D341Med (cell line): ENCODE measurements at regions not wholly inside any gene's neighbourhood (a gene's known extent, or its start where the extent isn't known, plus 50 kb on each side); places are given as distances from the start of the nearest gene placed in this dataset.
A peak's percentile ranks its signal among the peaks of the same experiment; 100 is the strongest.
"Not testable (repeated sequence)": the region's sequence is repeated elsewhere in the genome, so short reads cannot be mapped to it uniquely, and the experiment has no call there.

Experiments used
- DNase-seq: peaks from one replicate; pipeline ENCODE4 v3.0.0; 2012; ENCODE audit warnings: low spot score

DNA sequence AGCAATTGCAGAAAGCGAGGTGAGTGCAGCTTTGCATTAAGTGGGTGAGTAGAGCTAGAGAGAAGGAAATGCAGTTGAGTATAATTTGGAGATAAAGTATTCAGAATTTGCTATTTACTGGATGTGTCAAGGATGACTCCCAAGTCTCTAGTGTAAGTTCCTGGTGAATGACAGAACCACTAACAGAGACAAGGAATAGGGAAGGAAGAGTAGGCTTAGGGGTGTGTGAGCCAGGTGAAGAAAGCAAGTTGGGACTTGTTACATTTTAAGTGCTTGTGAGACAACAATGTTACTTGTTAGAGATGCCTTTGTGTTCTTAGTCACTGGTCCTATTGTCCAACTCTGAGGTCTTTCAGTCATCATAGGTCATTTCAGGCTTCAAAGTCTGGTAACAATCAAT is 70.8 kb downstream of the TBC1D26 start:
- not testable (repeated sequence) for DNase-seq

DNA sequence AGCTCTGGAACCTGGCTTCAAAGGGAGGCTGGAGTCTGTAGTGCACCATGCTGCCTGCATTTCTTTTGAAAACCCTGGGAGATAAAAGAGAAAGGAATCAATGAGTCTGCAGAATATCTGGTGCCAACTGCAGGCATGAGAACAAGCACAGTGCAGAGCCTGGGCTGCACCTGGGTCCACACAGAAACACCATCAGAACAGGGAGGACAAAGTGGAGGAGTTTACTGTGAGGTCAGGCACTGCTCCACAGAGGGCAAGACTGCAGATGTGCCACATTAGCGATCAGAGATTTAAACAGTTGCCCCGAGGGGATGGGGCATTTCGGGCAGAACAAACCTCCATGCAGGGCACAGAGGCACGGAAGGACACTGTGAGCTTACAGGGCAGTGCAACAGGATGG is 74.7 kb downstream of the TBC1D26 start:
- DNase-seq = not testable (repeated sequence)

DNA sequence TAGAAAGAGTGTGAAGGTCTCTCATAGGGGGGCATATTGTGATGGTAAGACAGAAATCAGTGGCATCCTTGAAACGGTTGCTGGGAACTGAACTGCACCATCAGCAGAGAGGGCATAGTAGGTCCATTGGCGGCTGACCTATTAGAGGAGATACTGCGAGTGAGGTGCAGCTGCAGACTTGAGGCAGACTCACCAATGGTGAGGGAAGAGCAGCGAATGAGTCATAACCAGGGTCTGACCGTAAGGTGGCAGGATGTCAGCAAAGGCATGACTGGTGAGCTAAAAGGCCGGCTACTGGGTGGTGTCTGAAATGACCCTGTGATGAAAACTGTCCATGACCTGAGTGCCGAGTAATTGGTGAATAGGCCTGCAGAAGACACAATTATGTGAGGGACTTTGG is 81.3 kb downstream of the TBC1D26 start:
- DNase-seq = not testable (repeated sequence)

DNA sequence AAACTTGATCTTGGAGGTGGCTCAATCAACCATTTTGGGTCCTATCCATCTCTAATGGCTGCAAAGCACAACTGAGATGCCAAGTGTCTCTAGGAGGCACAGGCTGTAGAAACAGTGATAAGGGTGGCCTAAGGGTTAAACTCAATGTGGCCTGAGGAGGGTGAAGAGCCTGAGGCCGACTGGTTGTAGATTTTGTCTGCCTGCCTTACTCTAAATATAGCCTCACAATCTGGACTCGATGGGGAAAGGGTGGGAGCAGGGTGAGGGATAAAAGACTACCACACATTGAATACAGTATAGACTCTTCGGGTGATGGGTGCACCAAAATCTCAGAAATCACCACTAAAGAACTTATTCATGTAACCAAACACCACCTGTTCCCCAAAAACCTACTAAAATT is 81.9 kb downstream of the TBC1D26 start:
- DNase-seq = not testable (repeated sequence)

DNA sequence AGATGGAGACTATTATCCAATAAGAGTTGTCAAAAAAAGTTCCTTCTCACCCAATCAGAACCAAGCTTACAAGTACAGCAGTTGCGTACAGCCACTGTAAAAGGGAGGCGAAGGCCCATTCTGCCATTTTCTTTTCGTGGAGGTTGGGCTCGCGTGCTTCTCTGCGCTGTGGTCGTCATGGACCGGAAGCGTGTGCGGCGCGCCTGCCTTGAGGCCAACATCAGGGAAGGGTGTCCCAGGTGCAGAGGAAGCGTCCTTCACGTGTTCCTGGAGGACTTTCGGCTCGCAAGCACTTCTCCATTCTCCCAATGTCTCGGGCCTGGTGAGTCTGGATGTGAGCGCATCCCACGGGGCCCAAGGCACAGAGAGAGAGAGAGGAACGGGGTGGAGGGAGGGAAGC is 85.8 kb downstream of the TBC1D26 start:
- not testable (repeated sequence) for DNase-seq

DNA sequence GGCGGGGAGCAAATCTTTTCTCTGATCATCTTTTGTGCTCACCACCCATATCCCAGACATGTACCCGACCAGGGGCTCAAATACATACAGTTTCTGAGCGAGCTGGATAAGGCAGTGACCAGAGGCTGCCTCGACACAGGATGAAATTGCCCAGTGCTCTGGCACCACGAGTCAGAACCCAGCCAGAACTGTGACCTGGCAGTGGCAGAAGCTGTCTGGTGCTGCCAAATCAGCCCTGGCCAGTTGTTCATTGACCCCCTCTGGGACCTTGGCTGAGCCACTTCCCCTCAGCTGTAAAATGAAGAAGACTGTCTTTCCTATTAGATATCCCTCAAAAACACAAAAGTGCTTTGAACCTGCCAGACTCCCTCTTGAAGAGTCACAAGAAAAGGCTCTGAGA is 90.2 kb downstream of the TBC1D26 start:
- not testable (repeated sequence) for DNase-seq

DNA sequence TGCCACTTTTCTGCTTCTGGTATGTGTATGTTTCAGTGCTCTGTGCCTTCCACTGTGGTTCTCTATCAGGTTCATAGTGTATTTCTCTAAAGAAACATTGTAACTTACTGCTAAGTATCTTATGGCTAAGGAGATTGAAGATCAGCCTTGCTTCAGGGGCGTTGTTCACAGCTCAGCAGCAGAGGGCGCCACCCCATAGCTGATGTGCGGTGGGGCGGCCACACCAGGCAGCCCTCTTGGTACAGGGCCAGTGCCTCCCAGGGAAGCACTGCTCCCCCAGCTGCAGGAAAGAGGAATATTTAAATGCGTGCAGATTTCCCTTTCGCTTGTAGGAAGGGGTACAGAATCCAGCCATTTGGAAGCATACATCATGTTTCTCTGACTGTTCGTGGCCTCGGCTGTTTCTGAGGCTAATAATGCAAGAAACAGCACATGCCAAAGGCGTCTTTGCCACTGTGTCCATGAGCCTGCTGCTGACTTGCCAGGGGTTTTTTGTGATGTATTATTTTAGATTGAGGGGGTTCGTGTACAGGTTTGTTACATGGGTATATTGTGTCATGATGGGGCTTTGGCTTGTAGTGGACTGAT is 96.7 kb downstream of the TBC1D26 start:
- peak; percentile 31 for DNase-seq

DNA sequence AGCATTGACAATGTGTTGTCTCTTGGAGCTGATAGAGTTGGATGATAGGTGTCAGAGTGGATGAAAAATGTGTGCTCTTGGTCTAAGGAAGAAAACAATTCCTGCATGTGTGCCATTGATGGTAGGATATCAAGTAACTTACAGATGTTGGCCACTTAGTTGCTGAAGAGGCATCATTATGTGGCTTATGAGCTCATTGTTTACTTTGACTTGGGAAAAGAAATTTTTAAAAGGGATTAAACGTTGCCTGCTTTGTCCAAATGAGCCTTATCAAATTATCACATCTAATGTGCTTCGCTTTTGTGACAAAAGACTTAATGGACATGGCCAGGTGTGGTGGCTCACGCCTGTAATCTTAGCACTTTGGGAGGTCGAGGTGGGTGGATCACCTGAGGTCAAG is 98.1 kb downstream of the TBC1D26 start:
- not testable (repeated sequence) for DNase-seq

DNA sequence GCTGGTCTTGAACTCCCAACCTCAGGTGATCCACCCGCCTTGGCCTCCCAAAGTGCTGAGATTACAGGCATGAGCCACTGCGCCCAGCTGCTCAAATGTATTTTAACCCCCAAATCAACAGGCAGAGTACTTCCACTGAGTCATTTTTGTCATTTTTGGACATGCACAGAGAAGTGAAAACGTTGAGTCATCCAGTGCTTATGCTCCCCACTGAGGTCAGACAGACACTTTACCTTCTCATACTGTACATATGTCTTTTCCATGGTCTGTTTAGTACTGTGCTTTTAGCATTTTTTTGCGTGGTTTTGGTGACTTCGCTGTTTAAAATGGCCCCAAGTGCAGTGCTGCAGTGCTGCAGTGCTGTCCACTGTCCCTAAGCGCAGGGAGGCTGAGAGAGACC is 99.1 kb downstream of the TBC1D26 start:
- not testable (repeated sequence) for DNase-seq

DNA sequence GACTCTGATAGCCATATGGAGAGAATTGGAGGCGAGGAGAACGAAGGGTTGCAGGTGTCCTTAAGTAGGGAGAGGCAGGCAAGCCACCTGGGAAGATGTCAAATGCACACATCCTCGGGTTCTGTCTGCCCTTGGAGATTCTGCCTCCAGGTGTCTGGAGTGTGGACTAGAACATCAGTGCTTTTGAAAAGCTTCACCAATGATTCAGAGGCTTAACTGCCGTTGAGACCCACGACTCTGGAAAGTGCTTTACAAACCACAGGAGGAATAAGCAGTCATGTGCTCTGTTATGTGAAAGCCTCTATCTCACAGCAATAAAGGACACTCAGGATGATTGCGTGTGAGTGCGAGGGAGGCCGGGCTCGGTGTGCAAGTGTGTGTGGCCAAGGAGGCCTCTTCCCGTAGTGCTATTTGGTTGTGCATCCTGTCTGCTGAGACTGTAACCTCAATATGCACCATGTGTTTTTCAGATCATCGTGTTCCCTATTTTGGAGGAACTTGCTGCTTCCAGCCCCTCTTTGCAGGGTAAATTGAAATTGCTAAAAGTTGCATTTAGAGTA is 100.9 kb downstream of the TBC1D26 start:
- not testable (repeated sequence) for DNase-seq

DNA sequence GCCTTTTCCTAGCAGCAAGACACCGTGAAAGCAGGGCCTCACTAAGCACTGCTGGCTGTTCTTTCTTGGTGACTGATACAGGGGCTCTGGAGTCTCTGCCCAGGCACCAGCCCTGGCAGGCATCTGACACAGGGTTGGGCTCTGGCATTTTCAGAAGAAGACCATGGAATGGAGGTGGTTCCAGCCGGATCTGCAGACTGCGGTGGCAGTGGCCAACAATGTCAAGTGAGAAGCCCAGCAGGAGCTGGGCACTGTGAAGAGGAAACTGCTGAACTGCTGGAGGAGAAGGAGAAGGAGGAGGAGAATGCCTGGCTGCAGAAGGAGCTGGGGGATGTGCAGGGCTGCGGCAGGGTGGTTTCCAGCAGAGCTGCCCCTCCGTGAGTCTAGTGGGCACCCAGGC is 101.8 kb downstream of the TBC1D26 start:
- not testable (repeated sequence) for DNase-seq

DNA sequence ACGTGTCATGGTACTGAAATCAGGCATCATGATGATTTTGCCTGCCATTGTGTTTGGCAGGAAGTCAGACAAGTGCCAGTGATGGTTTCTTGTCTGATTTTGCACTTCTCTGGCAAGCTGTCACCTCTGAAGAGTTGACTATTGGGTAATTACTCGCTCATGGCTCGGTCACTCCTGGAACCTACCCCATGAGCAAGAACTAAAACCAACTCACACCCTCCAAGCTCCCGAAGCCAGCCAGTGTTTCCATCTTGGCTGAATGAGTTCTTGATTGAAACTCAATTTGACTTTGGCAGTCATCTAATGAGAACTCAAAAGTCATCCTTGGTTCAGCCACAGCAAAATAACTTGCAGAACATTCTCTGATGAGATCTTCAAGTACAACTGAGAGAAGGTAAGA is 103.4 kb downstream of the TBC1D26 start:
- DNase-seq = not testable (repeated sequence)

DNA sequence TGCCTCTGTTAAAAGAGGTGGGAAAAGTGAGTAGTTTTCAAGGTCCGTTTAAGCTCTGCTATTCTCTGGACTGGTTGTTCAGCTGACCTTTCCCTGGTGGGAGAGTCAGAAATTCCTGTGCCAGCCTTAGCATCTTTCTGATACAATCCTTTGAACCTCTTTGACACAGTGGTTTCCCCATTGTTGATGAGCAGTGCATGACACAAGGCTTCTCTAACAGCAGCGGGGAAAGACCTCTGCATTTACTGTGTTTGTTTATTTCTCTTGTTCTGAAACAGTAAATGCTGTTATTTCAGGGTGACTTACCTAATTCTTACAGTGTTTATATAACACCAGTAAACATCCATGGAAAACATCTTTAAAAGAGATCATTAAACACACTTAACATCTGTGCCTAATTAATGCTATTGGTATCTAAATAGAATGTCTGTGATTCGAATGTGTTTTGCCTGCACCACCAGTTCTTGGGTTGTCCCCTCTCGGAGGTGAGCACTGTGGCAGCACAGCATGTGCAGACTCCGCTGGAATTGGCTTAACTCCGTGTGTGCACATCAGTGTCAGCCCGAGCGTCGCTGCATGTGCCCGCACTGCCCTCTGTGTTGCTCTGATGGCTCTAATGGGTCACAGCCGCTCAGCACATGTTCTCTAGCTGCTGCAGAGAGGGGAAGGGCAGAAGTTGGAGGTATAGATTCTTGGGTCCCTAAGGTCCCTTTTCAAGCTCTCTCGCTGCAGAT is 104.3 kb downstream of the TBC1D26 start:
- DNase-seq = not testable (repeated sequence)

DNA sequence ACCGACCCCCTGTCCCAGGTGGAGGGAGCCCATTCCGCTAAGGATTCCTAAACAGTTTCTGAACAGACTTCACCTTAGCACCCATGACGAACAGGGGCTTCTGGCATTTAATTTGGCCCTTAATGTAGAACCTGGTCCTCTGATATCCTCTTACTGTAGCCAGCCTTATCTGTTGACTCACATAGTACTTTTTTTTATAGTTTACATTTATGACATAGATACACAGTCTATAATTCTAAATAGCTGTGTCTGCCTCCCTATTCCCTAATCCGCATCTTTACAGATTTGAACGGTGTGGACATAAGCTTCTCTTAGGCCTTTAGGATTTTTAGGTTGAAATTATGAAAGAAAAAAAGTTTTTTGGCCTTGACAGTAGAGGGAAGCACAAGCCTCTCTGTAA is 104.9 kb downstream of the TBC1D26 start:
- DNase-seq = not testable (repeated sequence)

DNA sequence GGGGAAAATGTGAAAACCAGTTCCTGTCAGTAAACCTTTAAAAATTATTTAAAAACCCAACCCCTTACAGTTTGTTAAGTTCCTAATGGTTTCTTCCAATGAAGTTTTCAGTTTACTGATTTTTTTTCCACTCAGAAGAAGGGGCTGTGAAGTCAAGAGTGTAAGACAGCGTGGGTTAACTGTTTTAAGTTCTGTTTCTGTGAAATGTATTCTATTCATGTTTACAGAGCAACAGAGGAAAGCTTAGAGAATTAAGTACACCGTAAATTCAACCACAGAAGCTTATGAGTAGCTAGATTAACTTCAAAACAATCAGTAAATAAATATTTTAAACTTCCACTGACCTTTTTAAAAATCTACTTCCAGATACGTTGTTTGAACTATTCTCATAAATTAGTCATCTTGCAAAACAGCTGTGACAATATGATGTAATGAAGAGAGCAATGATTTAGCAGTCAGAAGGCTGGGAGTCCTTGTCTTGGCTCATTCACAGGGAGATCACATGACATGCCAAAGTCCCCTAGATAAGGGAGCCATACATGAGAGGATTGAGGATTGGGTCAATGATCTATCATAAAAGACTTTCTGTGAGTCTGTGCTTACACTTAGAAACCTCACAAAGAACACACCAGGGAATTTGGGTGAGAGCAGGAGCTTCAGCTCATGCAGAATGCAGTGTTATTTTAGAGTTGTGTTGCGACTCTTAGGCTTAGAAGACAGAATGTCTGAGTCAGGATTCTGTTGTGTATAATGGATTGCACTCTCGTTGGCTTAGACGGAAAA is 97.3 kb upstream of the ADORA2B start:
- not testable (repeated sequence) for DNase-seq

DNA sequence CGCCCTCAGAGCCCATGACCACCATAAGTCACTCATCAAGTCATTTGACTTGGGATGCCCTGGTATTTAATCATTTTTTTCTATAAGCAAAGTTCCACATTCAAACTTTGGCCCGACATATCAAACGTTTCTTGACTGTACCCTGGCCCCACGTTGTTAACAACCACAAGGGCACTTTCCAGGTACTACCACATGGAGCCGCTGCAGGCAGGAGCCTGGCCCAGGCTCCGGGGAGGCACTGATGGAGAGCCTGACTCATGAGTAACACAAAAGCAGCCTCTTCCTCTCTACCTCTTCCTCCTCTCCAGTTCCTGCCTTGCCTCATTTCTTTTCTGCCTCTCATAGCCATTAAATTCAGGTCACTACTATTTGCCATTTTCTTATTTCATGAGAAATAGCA is 95.9 kb upstream of the ADORA2B start:
- DNase-seq = peak; percentile 24

DNA sequence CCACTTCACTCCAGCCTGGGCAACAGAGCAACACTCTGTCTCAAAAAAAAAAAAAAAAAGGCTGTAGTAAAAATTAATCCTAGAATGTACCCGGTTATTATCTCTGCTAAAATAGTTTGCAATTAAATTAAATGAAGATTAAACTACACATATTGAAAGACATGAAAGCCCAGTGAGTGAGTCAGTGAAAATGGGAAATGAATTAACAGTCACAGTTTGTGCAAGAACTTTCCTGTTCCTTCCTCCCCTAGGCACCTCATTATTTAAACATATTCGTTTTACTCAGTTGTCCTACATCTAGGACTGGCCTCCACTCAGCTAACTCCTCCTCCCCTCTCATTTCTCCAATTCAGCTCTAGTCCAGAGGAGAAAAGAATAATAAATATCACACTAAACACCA is 94.9 kb upstream of the ADORA2B start:
- DNase-seq = not testable (repeated sequence)

DNA sequence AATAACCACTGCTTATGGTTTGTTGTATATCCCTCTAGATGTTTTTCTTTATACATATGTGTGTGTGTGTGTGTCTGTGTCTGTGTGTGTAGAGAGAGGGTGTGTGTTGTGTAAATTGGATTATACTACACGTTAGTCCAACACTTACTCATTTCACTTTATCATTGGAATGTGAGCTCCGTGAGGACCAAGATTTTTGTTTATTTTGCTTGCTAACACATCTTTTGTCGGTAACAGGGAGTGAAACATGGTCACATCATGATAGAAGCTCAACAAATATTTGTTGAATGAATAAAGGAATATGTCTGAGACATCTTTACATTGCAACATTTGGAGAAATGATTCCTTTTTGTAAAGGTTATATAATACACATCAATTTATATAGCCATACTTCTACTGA is 94.2 kb upstream of the ADORA2B start:
- not testable (repeated sequence) for DNase-seq

DNA sequence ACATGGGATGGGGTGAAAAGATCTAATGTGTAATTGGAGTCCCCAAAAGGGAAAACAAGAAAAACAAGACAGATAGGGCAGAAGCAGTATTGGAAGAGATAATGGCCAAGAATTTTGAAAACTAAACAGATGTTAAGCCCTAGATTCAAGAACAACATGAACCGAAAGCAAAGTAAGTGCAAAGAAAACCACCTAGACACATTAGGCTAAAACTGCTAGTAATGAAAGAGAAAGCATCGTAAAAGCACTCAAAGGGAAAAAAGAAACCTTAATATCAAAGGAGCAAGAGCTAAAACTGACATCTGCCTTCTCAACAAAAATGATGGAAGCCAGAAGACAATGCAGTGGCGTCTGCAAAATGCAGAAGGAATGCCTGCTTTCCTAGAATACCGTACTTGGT is 92.1 kb upstream of the ADORA2B start:
- not testable (repeated sequence) for DNase-seq

DNA sequence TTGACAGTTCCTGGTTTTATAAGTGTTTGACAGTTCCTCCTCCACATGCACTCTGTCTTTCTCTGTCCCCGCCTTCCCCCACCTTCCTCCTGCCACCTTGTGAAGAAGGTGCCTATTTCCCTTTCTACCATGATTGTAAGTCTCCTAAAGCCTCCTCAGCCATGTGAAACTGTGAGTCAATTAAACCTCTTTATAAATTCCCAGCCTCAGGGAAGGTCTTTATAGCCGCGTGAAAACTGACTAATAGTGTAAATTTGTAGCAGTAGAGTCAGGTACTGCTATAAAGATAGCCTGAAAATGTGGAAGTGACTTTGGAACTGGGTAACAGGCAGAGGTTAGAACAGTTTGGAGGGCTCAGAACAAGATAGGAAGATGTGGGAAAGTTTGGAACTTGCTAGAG is 88.7 kb upstream of the ADORA2B start:
- DNase-seq = not testable (repeated sequence)

DNA sequence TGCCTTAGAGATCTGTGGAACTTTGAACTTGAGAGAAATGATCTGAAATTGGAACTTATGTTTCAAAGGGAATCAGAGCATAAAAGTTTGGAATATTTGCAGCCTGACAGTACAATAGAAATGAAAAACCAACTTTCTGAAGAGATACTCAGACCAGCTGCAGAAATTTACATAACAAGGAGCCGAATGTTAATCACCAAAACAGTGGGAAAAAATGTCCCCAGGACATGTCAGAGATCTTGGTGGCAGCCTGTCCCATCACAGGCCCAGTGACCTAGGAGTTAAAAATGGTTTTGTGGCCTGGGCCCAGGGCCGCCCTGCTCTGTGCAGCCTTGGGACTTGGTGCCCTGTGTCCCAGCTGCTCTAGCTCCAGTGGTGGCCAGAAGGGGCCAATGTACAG is 88.2 kb upstream of the ADORA2B start:
- DNase-seq = not testable (repeated sequence)

DNA sequence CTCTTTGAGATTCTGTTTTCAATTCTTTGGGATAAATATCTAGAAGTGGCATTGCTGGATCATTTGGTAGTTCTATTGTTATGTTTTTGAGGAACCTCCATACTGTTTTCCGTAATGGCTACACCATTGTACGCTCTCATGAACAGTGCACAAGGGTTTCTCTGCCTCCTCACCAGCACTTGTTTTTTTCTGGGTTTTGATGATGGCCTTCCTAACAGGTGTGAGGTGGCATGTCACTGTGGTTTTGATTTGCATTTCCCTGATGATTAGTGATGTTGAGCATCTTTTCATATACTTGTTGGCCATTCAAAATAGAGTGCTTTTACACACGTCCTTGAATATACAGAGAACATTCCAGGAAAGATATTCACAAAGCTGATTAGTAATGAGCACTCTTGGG is 86.8 kb upstream of the ADORA2B start:
- not testable (repeated sequence) for DNase-seq

DNA sequence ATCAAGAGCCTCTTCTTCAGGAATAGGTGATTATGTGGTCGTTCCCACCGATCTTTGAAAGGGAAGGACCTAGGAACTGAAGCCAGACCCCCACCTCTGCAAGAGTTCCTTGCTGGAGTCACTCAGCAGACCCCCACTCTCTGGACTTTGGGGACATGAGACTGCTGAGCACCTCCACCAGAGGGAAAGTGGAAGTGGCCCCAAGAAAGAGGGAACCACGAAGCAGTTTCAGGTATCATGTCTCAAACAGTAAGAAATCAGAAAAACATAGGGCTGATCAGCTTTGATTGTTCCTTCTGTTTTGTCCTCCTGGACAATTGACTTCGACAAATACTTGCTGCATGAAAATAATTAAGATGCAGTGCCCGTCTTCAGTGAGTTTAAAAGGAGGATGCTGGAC is 84.2 kb upstream of the ADORA2B start:
- DNase-seq = not testable (repeated sequence)
